H1 (cell line): ENCODE measurements at regions not wholly inside any gene's neighbourhood (a gene's known extent, or its start where the extent isn't known, plus 50 kb on each side); places are given as distances from the start of the nearest gene placed in this dataset.

Experiments
- CHD2 ChIP-seq: IDR thresholded peaks from 2 replicates; pipeline ENCODE4 v1.6.1; 2012; ENCODE audit warnings: low read length, improper control_type of control experiment
- RFX5 ChIP-seq: IDR thresholded peaks from 2 replicates; pipeline ENCODE4 v1.6.1; 2011; ENCODE audit warnings: low read depth, low read length, improper control_type of control experiment, borderline replicate concordance
- USF2 ChIP-seq: IDR thresholded peaks from 2 replicates; pipeline ENCODE4 v1.6.1; 2011; ENCODE audit warnings: low read length, improper control_type of control experiment

GRCh38 chr18:78900938-78901909, 78.4 kb upstream of the SALL3 start (continued):
- TF ChIP-seq USF2 (no peak), CHD2 (no peak), RFX5 (no peak)
